ENCODE measurements at regions not wholly inside any gene's neighbourhood (a gene's known extent, or its start where the extent isn't known, plus 50 kb on each side); places are given as distances from the start of the nearest gene placed in this dataset.
A peak's percentile ranks its signal among the peaks of the same experiment; 100 is the strongest.

DNA sequence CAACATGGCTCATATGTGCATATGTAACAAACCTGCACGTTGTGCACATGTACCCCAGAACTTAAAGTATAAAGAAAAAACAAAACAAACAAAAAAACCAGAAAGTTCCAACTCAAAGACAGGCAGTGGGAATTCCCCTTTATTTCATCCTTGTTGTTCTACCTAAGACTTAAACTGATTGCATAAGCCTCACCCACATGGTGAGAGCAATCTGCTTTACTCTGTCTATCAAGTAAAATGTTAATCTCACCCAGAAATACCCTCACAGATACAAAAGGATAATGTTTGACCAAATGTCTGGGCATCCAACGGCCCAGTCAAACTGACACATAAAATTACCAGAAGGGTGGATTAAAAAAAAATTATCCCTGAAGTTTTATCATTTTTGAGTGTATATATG, 190.9 kb upstream of the PLSCR5 start:
- H3F3A ChIP-seq (replicated peaks; ENCODE audit: insufficient read depth) = no peaks in the 10 kb centered on the region
- H3K36me3 ChIP-seq (replicated peaks in 1 of 2; ENCODE audit: control insufficient read depth in 1 of 2, insufficient read depth in 2 of 2, low read length in 1 of 2) = no peaks in the 10 kb centered on the region
- H3K4me1 ChIP-seq (ENCODE audit: control insufficient read depth in 1 of 2, insufficient read depth in 2 of 2, low read depth in 1 of 2, low read length in 1 of 2) = no peaks in the 10 kb centered on the region
- DNase-seq = no peak
- H3K79me2 ChIP-seq (ENCODE audit: insufficient read depth) = no peaks in the 10 kb centered on the region
- H3K27me3 ChIP-seq (ENCODE audit: insufficient read depth) = no peaks in the 10 kb centered on the region; the same call in 1 of the 2 replicates
- no peak overlapping the region for H2AFZ ChIP-seq (ENCODE audit: low read depth)
- no peak overlapping the region for H3K4me2 ChIP-seq
- no peak for TF ChIP-seq SMC3 (IDR thresholded peaks at IDR 0.05; ENCODE audit: low read depth, low read length)
- no peak for TF ChIP-seq TEAD4 (IDR thresholded peaks at IDR 0.05; ENCODE audit: borderline replicate concordance, insufficient read depth)
- TF ChIP-seq GABPA (IDR thresholded peaks at IDR 0.05; ENCODE audit: low read depth) = no peak
- no peak for TF ChIP-seq RXRA (IDR thresholded peaks at IDR 0.05; ENCODE audit: borderline replicate concordance, low read depth)
- no peak for TF ChIP-seq ZBTB33 (IDR thresholded peaks at IDR 0.05; ENCODE audit: borderline replicate concordance, low read depth)
- TF ChIP-seq, protein P1, sequence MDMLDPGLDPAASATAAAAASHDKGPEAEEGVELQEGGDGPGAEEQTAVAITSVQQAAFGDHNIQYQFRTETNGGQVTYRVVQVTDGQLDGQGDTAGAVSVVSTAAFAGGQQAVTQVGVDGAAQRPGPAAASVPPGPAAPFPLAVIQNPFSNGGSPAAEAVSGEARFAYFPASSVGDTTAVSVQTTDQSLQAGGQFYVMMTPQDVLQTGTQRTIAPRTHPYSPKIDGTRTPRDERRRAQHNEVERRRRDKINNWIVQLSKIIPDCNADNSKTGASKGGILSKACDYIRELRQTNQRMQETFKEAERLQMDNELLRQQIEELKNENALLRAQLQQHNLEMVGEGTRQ (IDR thresholded peaks at IDR 0.05; ENCODE audit: borderline replicate concordance, low read depth, low read length) = no peak
- no peaks in the 10 kb centered on the region for H3K9me2 ChIP-seq
- H3K27ac ChIP-seq (ENCODE audit: low read depth in 2 of 2, low read length in 1 of 2) = no peak overlapping the region
- ChIA-PET CTCF (no interaction called here), POLR2A (no interaction called here)
- WGBS (ENCODE audit: low lambda C conversion rate) = 2% methylated on average over 2 of the region's 2 CpGs
- H4K20me1 ChIP-seq (ENCODE audit: insufficient read depth) = no peaks in the 10 kb centered on the region
- no peaks in the 10 kb centered on the region for H3K9me3 ChIP-seq
- H3K4me3 ChIP-seq (ENCODE audit: low read depth in 2 of 2, low read length in 1 of 2) = no peak overlapping the region
- H3K9ac ChIP-seq = no peak overlapping the region

GRCh38 chr3:146783446-146783845, 178.3 kb upstream of the PLSCR5 start:
- no peaks in the 10 kb centered on the region for H3K9me2 ChIP-seq
- H4K20me1 ChIP-seq (ENCODE audit: insufficient read depth) = no peaks in the 10 kb centered on the region
- 9% methylated on average over 2 of the region's 2 CpGs for WGBS (ENCODE audit: low lambda C conversion rate)
- peaks cover 10% of the 10 kb centered on the region for H3F3A ChIP-seq (replicated peaks; ENCODE audit: insufficient read depth)
- no peaks in the 10 kb centered on the region for H3K9me3 ChIP-seq
- H3K27ac ChIP-seq (ENCODE audit: low read depth in 2 of 2, low read length in 1 of 2) = peak overlapping the region in 1 of 2 experiments; percentile 74; a peak in 2 of 4 replicates
- POLR2A ChIA-PET = no interaction called here
- 0 out of 2 replicates have a peak overlapping the region, but pooled peaks have one; percentile 33 for H2AFZ ChIP-seq (ENCODE audit: low read depth)
- CTCF ChIA-PET = no interaction called here
- no peak for TF ChIP-seq NRF1 (IDR thresholded peaks at IDR 0.05; ENCODE audit: low read depth, low read length)
- peak overlapping the region; percentile 45 for H3K4me2 ChIP-seq
- no peak overlapping the region for H3K9ac ChIP-seq
- H3K27me3 ChIP-seq (ENCODE audit: insufficient read depth) = peaks cover 13% of the 10 kb centered on the region; the same call in 1 of the 2 replicates
- no peaks in the 10 kb centered on the region; a peak in 1 of 4 replicates for H3K4me1 ChIP-seq (ENCODE audit: control insufficient read depth in 1 of 2, insufficient read depth in 2 of 2, low read depth in 1 of 2, low read length in 1 of 2)
- H3K36me3 ChIP-seq (replicated peaks in 1 of 2; ENCODE audit: control insufficient read depth in 1 of 2, insufficient read depth in 2 of 2, low read length in 1 of 2) = no peaks in the 10 kb centered on the region
- peak overlapping the region in 1 of 2 experiments; percentile 11; a peak in 1 of 4 replicates for H3K4me3 ChIP-seq (ENCODE audit: low read depth in 2 of 2, low read length in 1 of 2)
- no peak for DNase-seq
- no peaks in the 10 kb centered on the region for H3K79me2 ChIP-seq (ENCODE audit: insufficient read depth)

DNA sequence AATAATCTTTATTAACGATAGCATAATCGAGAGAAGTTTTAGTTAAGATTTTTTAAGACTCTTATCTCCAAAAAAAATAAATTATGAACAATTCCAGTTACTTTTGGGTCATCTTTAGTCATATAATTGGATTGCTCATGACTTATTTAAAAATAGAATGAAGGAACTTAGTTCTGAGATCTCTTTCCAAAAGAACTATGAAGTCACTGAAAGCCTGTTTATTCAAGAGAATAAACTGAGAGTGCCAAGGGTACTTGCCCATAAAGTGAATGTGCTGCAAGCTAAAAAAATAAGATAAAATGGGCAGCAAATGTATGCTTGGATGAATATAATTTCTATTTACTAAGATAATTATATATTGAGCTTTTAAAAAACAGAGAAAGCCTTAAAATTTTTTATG, 176.5 kb upstream of the PLSCR5 start:
- no peak overlapping the region for H2AFZ ChIP-seq (ENCODE audit: low read depth)
- CTCF ChIA-PET = interaction anchor here (1.2 kb wide), 1 partner anchor 47 kb away, joined by 3 read pairs; no protein-coding TSS in a partner anchor
- no peak for DNase-seq

More for the DNA sequence above, 176.5 kb upstream of the PLSCR5 start:
- peak overlapping the region; percentile 26; the same call in 1 of the 2 replicates for H3K4me2 ChIP-seq
- H3K9me3 ChIP-seq = no peaks in the 10 kb centered on the region
- no peaks in the 10 kb centered on the region; a peak in 1 of 4 replicates for H3K4me1 ChIP-seq (ENCODE audit: control insufficient read depth in 1 of 2, insufficient read depth in 2 of 2, low read depth in 1 of 2, low read length in 1 of 2)
- no peak overlapping the region; a peak in 1 of 4 replicates for H3K4me3 ChIP-seq (ENCODE audit: low read depth in 2 of 2, low read length in 1 of 2)
- no peaks in the 10 kb centered on the region for H3K36me3 ChIP-seq (replicated peaks in 1 of 2; ENCODE audit: control insufficient read depth in 1 of 2, insufficient read depth in 2 of 2, low read length in 1 of 2)
- no peaks in the 10 kb centered on the region for H4K20me1 ChIP-seq (ENCODE audit: insufficient read depth)
- WGBS (ENCODE audit: low lambda C conversion rate) = 4% methylated on average over 2 of the region's 2 CpGs
- H3K27ac ChIP-seq (ENCODE audit: low read depth in 2 of 2, low read length in 1 of 2) = peak overlapping the region in 1 of 2 experiments; percentile 74; a peak in 2 of 4 replicates
- POLR2A ChIA-PET = no interaction called here
- H3K9ac ChIP-seq = no peak overlapping the region
- no peaks in the 10 kb centered on the region for H3K9me2 ChIP-seq
- H3F3A ChIP-seq (replicated peaks; ENCODE audit: insufficient read depth) = peaks cover 10% of the 10 kb centered on the region
- no peak for TF ChIP-seq NFIC (IDR thresholded peaks at IDR 0.05; ENCODE audit: borderline replicate concordance)
- TF ChIP-seq ZBTB33 (IDR thresholded peaks at IDR 0.05; ENCODE audit: borderline replicate concordance, low read depth) = no peak
- TF ChIP-seq RAD21 (IDR thresholded peaks at IDR 0.05; ENCODE audit: low read length) = no peak
- TF ChIP-seq, protein P2, sequence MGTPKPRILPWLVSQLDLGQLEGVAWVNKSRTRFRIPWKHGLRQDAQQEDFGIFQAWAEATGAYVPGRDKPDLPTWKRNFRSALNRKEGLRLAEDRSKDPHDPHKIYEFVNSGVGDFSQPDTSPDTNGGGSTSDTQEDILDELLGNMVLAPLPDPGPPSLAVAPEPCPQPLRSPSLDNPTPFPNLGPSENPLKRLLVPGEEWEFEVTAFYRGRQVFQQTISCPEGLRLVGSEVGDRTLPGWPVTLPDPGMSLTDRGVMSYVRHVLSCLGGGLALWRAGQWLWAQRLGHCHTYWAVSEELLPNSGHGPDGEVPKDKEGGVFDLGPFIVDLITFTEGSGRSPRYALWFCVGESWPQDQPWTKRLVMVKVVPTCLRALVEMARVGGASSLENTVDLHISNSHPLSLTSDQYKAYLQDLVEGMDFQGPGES (IDR thresholded peaks at IDR 0.05; ENCODE audit: low read depth, low read length) = no peak
- TF ChIP-seq FOSL2 (IDR thresholded peaks at IDR 0.05; ENCODE audit: borderline replicate concordance, low read depth) = no peak
- no peak for TF ChIP-seq TEAD4 (IDR thresholded peaks at IDR 0.05; ENCODE audit: borderline replicate concordance, insufficient read depth)
- no peak for TF ChIP-seq JUND (IDR thresholded peaks at IDR 0.05)
- H3K27me3 ChIP-seq (ENCODE audit: insufficient read depth) = peaks cover 5% of the 10 kb centered on the region; the same call in 1 of the 2 replicates
- H3K79me2 ChIP-seq (ENCODE audit: insufficient read depth) = no peaks in the 10 kb centered on the region

Measured in SK-N-SH (cell line).